ENCODE measurements at regions not wholly inside any gene's neighbourhood (a gene's known extent, or its start where the extent isn't known, plus 50 kb on each side); places are given as distances from the start of the nearest gene placed in this dataset.

DNA sequence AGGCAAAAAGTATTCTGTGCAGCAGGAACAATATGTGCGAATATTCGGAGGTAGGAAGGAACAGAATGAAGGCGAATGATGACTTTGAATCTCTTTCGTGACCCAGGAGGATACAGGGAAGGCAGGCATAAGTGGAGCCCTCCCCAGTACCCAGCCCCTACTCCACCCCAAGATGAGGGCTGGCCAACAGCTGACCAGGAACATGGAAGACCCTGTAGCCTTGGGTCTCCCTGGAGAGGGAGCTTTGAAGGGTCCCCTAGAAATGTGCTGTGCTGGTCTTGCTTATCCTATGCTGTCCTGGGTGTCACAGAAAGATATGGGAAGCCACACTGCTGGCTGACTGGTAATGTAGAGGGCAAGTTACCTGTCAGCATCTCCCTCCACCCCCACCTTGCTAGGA is 113.7 kb upstream of the NCAM1 start:
- TF ChIP-seq CTCF (IDR thresholded peaks at IDR 0.05) (no peak), EP300 (IDR thresholded peaks at IDR 0.05; ENCODE audit: low read depth) (no peak), POLR2A (IDR thresholded peaks at IDR 0.05) (no peak)

Measured in transverse colon (tissue), 3 donors.